CD8-positive, alpha-beta memory T cell (primary cell): ENCODE measurements at regions not wholly inside any gene's neighbourhood (a gene's known extent, or its start where the extent isn't known, plus 50 kb on each side); places are given as distances from the start of the nearest gene placed in this dataset.

ENCODE experiments used
- CTCF ChIA-PET: fragments of 350-600 bp; sonication (Branson Sonifier 250); formaldehyde crosslinking; loops from one replicate; lab custom pipeline; 2021; ENCODE audit warnings: antibody characterized with exemption; lab: Charles Lee
- POLR2A ChIA-PET: fragments of 350-600 bp; sonication (Branson Sonifier 250); formaldehyde crosslinking; loops from one replicate; lab custom pipeline; 2021; ENCODE audit warnings: antibody characterized with exemption; lab: Charles Lee
- DNase-seq, 5 donors: peaks; one replicate each; pipeline versions ENCODE4 v3.0.0 to v3.0.0-alpha.2; 2020 to 2022; ENCODE audit warnings: mixed read lengths in 1 of 5
- H3K27ac ChIP-seq: one replicate; pipeline ENCODE4 v1.7.0; 2013; ENCODE audit warnings: low read depth, mild to moderate bottlenecking, low read length, moderate library complexity
- H3K27me3 ChIP-seq: 2 replicates; pipeline ENCODE4 v1.7.0; 2013; ENCODE audit warnings: low read length, mild to moderate bottlenecking; ENCODE audit not compliant: insufficient read depth, poor library complexity, severe bottlenecking
- H3K36me3 ChIP-seq: 2 replicates; pipeline ENCODE4 v1.7.0; 2013; ENCODE audit warnings: mild to moderate bottlenecking, low read length, moderate library complexity; ENCODE audit not compliant: insufficient read depth
- H3K4me1 ChIP-seq: 2 replicates; pipeline ENCODE4 v1.7.0; 2013; ENCODE audit warnings: mild to moderate bottlenecking, low read length, moderate library complexity; ENCODE audit not compliant: insufficient read depth
- H3K4me3 ChIP-seq: 2 replicates; pipeline ENCODE4 v1.7.0; 2013; ENCODE audit warnings: mild to moderate bottlenecking, low read length
- H3K9me3 ChIP-seq: 2 replicates; pipeline ENCODE4 v1.7.0; 2013; ENCODE audit warnings: mild to moderate bottlenecking, low read length
- H3K27ac Mint-ChIP-seq, 8 donors: one replicate each; pipeline ENCODE4 v1.8.0; 2020 to 2021; ENCODE audit warnings: mixed read lengths in 8 of 8, mild to moderate bottlenecking in 6 of 8, inconsistent platforms in 3 of 8, moderate library complexity in 3 of 8
- H3K27me3 Mint-ChIP-seq, 2 donors: one replicate each; pipeline ENCODE4 v1.8.0; 2020 to 2021; ENCODE audit warnings: mixed read lengths in 2 of 2, mild to moderate bottlenecking in 1 of 2, moderate library complexity in 1 of 2
- H3K36me3 Mint-ChIP-seq, 3 donors: one replicate each; pipeline ENCODE4 v1.8.0; 2020 to 2021; ENCODE audit warnings: mixed read lengths in 3 of 3, inconsistent platforms in 1 of 3, mild to moderate bottlenecking in 1 of 3
- H3K4me1 Mint-ChIP-seq, 3 donors: one replicate each; pipeline ENCODE4 v1.8.0; 2020 to 2021; ENCODE audit warnings: mixed read lengths in 3 of 3, inconsistent platforms in 1 of 3, mild to moderate bottlenecking in 1 of 3
- H3K4me3 Mint-ChIP-seq, 7 donors: one replicate each; pipeline ENCODE4 v1.8.0; 2020 to 2021; ENCODE audit warnings: mixed read lengths in 7 of 7, mild to moderate bottlenecking in 6 of 7, moderate library complexity in 4 of 7, inconsistent platforms in 2 of 7
- H3K9me3 Mint-ChIP-seq, 5 donors: one replicate each; pipeline ENCODE4 v1.8.0; 2020 to 2022; ENCODE audit warnings: mixed read lengths in 5 of 5, mild to moderate bottlenecking in 3 of 5, moderate library complexity in 2 of 5, inconsistent platforms in 1 of 5

GRCh38 chr18:64260810-64261209, 111.9 kb upstream of the LINC00305 start:
- no peak for DNase-seq
- Histone ChIP-seq H3K27ac (no peak overlapping the region), H3K4me3 (no peak overlapping the region), H3K27me3 (no peaks in the 10 kb centered on the region), H3K36me3 (no peaks in the 10 kb centered on the region), H3K4me1 (no peaks in the 10 kb centered on the region), H3K9me3 (no peaks in the 10 kb centered on the region)
- Mint-ChIP-seq H3K9me3 (peaks cover 0 to 3% (median 2%) of the 10 kb centered on the region in 5 donors), H3K36me3 (no peaks in the 10 kb centered on the region), H3K4me3 (no peak overlapping the region), H3K4me1 (no peaks in the 10 kb centered on the region), H3K27ac (no peak overlapping the region), H3K27me3 (no peaks in the 10 kb centered on the region)
- CTCF ChIA-PET, result no interaction called here
- POLR2A ChIA-PET, result no interaction called here

GRCh38 chr18:64259871-64260270, 111.0 kb upstream of the LINC00305 start:
- Histone ChIP-seq H3K4me3 (no peak overlapping the region), H3K27ac (no peak overlapping the region), H3K9me3 (no peaks in the 10 kb centered on the region), H3K36me3 (no peaks in the 10 kb centered on the region), H3K4me1 (no peaks in the 10 kb centered on the region), H3K27me3 (no peaks in the 10 kb centered on the region)
- CTCF ChIA-PET, result no interaction called here
- DNase-seq, result no peak
- no peaks in the 10 kb centered on the region for H3K27me3 Mint-ChIP-seq
- no peaks in the 10 kb centered on the region for H3K4me1 Mint-ChIP-seq
- H3K36me3 Mint-ChIP-seq, result no peaks in the 10 kb centered on the region
- H3K9me3 Mint-ChIP-seq, result peaks cover 0 to 5% (median 3%) of the 10 kb centered on the region in 5 donors
- H3K4me3 Mint-ChIP-seq, result no peak overlapping the region
- POLR2A ChIA-PET, result no interaction called here
- H3K27ac Mint-ChIP-seq, result no peak overlapping the region

GRCh38 chr18:64258111-64258650, 109.3 kb upstream of the LINC00305 start:
- H3K4me3 ChIP-seq, result no peak overlapping the region
- H3K4me1 ChIP-seq, result no peaks in the 10 kb centered on the region
- no peak overlapping the region for H3K27ac ChIP-seq
- H3K27ac Mint-ChIP-seq, result no peak overlapping the region
- no peaks in the 10 kb centered on the region for H3K27me3 Mint-ChIP-seq
- H3K4me3 Mint-ChIP-seq, result no peak overlapping the region
- no peaks in the 10 kb centered on the region for H3K9me3 ChIP-seq
- no peaks in the 10 kb centered on the region for H3K4me1 Mint-ChIP-seq
- H3K9me3 Mint-ChIP-seq, result peaks cover 0 to 9% (median 3%) of the 10 kb centered on the region in 5 donors
- DNase-seq, result no peak
- CTCF ChIA-PET, result no interaction called here
- no peaks in the 10 kb centered on the region for H3K36me3 ChIP-seq
- H3K27me3 ChIP-seq, result no peaks in the 10 kb centered on the region
- no peaks in the 10 kb centered on the region for H3K36me3 Mint-ChIP-seq
- POLR2A ChIA-PET, result no interaction called here

- H3K36me3 ChIP-seq, result no peaks in the 10 kb centered on the region
- Mint-ChIP-seq H3K4me3 (no peak overlapping the region), H3K4me1 (no peaks in the 10 kb centered on the region), H3K9me3 (peaks cover 0 to 9% (median 5%) of the 10 kb centered on the region in 5 donors), H3K27ac (no peak overlapping the region), H3K36me3 (no peaks in the 10 kb centered on the region), H3K27me3 (no peaks in the 10 kb centered on the region)
- no peaks in the 10 kb centered on the region for H3K27me3 ChIP-seq
- ChIA-PET CTCF (no interaction called here), POLR2A (no interaction called here)
- no peak overlapping the region for H3K4me3 ChIP-seq
- no peak overlapping the region for H3K27ac ChIP-seq
- H3K9me3 ChIP-seq, result no peaks in the 10 kb centered on the region
- H3K4me1 ChIP-seq, result no peaks in the 10 kb centered on the region
- DNase-seq, result no peak
These were observed 105.7 kb upstream of the LINC00305 start for GRCh38 chr18:64254399-64255093.

- ChIA-PET CTCF (no interaction called here), POLR2A (no interaction called here)
- Mint-ChIP-seq H3K36me3 (no peaks in the 10 kb centered on the region), H3K27ac (no peak overlapping the region), H3K9me3 (peaks cover 0 to 9% (median 5%) of the 10 kb centered on the region in 5 donors), H3K4me1 (no peaks in the 10 kb centered on the region), H3K4me3 (no peak overlapping the region), H3K27me3 (no peaks in the 10 kb centered on the region)
- no peak for DNase-seq
- Histone ChIP-seq H3K36me3 (no peaks in the 10 kb centered on the region), H3K27me3 (no peaks in the 10 kb centered on the region), H3K9me3 (no peaks in the 10 kb centered on the region), H3K27ac (no peak overlapping the region), H3K4me1 (no peaks in the 10 kb centered on the region), H3K4me3 (no peak overlapping the region)
These were observed 105.0 kb upstream of the LINC00305 start for GRCh38 chr18:64253873-64254272.

GRCh38 chr18:64253222-64253621, 104.3 kb upstream of the LINC00305 start:
- no peak for DNase-seq
- Mint-ChIP-seq H3K4me1 (no peaks in the 10 kb centered on the region), H3K36me3 (no peaks in the 10 kb centered on the region), H3K27me3 (no peaks in the 10 kb centered on the region), H3K9me3 (peaks cover 0 to 9% (median 5%) of the 10 kb centered on the region in 5 donors), H3K27ac (no peak overlapping the region), H3K4me3 (no peak overlapping the region)
- Histone ChIP-seq H3K27ac (no peak overlapping the region), H3K4me1 (no peaks in the 10 kb centered on the region), H3K27me3 (no peaks in the 10 kb centered on the region), H3K9me3 (no peaks in the 10 kb centered on the region), H3K4me3 (no peak overlapping the region), H3K36me3 (no peaks in the 10 kb centered on the region)
- ChIA-PET POLR2A (no interaction called here), CTCF (no interaction called here)

- no peak for DNase-seq
- Histone ChIP-seq H3K36me3 (no peaks in the 10 kb centered on the region), H3K9me3 (no peaks in the 10 kb centered on the region), H3K27ac (no peak overlapping the region), H3K4me1 (no peaks in the 10 kb centered on the region), H3K4me3 (no peak overlapping the region), H3K27me3 (no peaks in the 10 kb centered on the region)
- Mint-ChIP-seq H3K27ac (no peak overlapping the region), H3K4me3 (no peak overlapping the region), H3K36me3 (no peaks in the 10 kb centered on the region), H3K27me3 (no peaks in the 10 kb centered on the region), H3K4me1 (no peaks in the 10 kb centered on the region), H3K9me3 (peaks cover 0 to 3% (median 0%) of the 10 kb centered on the region in 5 donors)
- POLR2A ChIA-PET, result no interaction called here
- CTCF ChIA-PET, result no interaction called here
These were observed 99.9 kb upstream of the LINC00305 start for GRCh38 chr18:64248836-64249235.

- H3K36me3 ChIP-seq, result no peaks in the 10 kb centered on the region
- Mint-ChIP-seq H3K27me3 (no peaks in the 10 kb centered on the region), H3K36me3 (no peaks in the 10 kb centered on the region), H3K4me3 (no peak overlapping the region), H3K4me1 (no peaks in the 10 kb centered on the region), H3K9me3 (peaks cover 0 to 3% (median 0%) of the 10 kb centered on the region in 5 donors), H3K27ac (peak overlapping the region in 1 of 8 donors; percentile 22)
- no peaks in the 10 kb centered on the region for H3K27me3 ChIP-seq
- no peak overlapping the region for H3K4me3 ChIP-seq
- no peak overlapping the region for H3K27ac ChIP-seq
- ChIA-PET CTCF (no interaction called here), POLR2A (no interaction called here)
- no peak for DNase-seq
- H3K4me1 ChIP-seq, result no peaks in the 10 kb centered on the region
- H3K9me3 ChIP-seq, result no peaks in the 10 kb centered on the region
These were observed 96.4 kb upstream of the LINC00305 start for GRCh38 chr18:64245126-64245861.
